HUES64 (cell line): ENCODE measurements at regions not wholly inside any gene's neighbourhood (a gene's known extent, or its start where the extent isn't known, plus 50 kb on each side); places are given as distances from the start of the nearest gene placed in this dataset.
"Not testable (repeated sequence)": the region's sequence is repeated elsewhere in the genome, so short reads cannot be mapped to it uniquely, and the experiment has no call there.

ENCODE experiments used
- H3K27ac ChIP-seq: 2 replicates; pipeline ENCODE4 v1.7.0; 2013; ENCODE audit warnings: low read depth, low read length, inconsistent platforms
- H3K27me3 ChIP-seq: 2 replicates; pipeline ENCODE4 v1.6.1; 2013; ENCODE audit warnings: mild to moderate bottlenecking, low read length; ENCODE audit not compliant: insufficient read depth
- H3K36me3 ChIP-seq: 2 replicates; pipeline ENCODE4 v1.6.1; 2013; ENCODE audit warnings: mild to moderate bottlenecking, low read length; ENCODE audit not compliant: insufficient read depth
- H3K4me1 ChIP-seq: 2 replicates; pipeline ENCODE4 v1.6.1; 2013; ENCODE audit warnings: mild to moderate bottlenecking, low read length, moderate library complexity; ENCODE audit not compliant: insufficient read depth
- H3K4me3 ChIP-seq: 2 replicates; pipeline ENCODE4 v1.5.1; 2013; ENCODE audit warnings: mild to moderate bottlenecking, low read length, moderate library complexity
- H3K9ac ChIP-seq: 2 replicates; pipeline ENCODE4 v1.6.1; 2013; ENCODE audit warnings: mild to moderate bottlenecking, low read depth, low read length
- H3K9me3 ChIP-seq: 2 replicates; pipeline ENCODE4 v1.6.1; 2013; ENCODE audit warnings: low read depth, low read length; ENCODE audit not compliant: insufficient read depth
- WGBS: fragments of 150-250, 120-280 bp; methylation state at CpG from one replicate; pipeline ENCODE4 v1.1.7; 2013; ENCODE audit warnings: missing lambda C conversion rate; 5-methylcytosine and 5-hydroxymethylcytosine counted together

- no peak overlapping the region for H3K9ac ChIP-seq
- H3K27me3 ChIP-seq, result no peaks in the 10 kb centered on the region
- no peak overlapping the region for H3K27ac ChIP-seq
- no peaks in the 10 kb centered on the region; the same call in 1 of the 2 replicates for H3K4me1 ChIP-seq
- WGBS, result 100% methylated on average over 1 of the region's 1 CpG
- H3K4me3 ChIP-seq, result no peak overlapping the region
- H3K36me3 ChIP-seq, result no peaks in the 10 kb centered on the region
- H3K9me3 ChIP-seq, result peaks cover 21% of the 10 kb centered on the region
Measured at GRCh38 chr12:97647142-97647541, 184.5 kb downstream of the RMST start.

GRCh38 chr12:97650242-97650641 lies 187.6 kb downstream of the RMST start:
- WGBS, result 95% methylated on average over 2 of the region's 2 CpGs
- H3K9ac ChIP-seq, result no peak overlapping the region
- H3K36me3 ChIP-seq, result no peaks in the 10 kb centered on the region
- no peak overlapping the region for H3K4me3 ChIP-seq
- H3K27me3 ChIP-seq, result no peaks in the 10 kb centered on the region
- H3K27ac ChIP-seq, result no peak overlapping the region
- peaks cover 21% of the 10 kb centered on the region for H3K9me3 ChIP-seq
- H3K4me1 ChIP-seq, result no peaks in the 10 kb centered on the region

GRCh38 chr12:97656548-97656947 lies 193.9 kb downstream of the RMST start:
- H3K9ac ChIP-seq, H3K4me1 ChIP-seq, H3K36me3 ChIP-seq, H3K27me3 ChIP-seq, H3K4me3 ChIP-seq, H3K27ac ChIP-seq: not testable (repeated sequence)
- WGBS, result 79% methylated on average over 18 of the region's 19 CpGs
- peaks cover 12% of the 10 kb centered on the region for H3K9me3 ChIP-seq

- Histone ChIP-seq H3K4me3 (no peak overlapping the region), H3K36me3 (no peaks in the 10 kb centered on the region), H3K27ac (no peak overlapping the region), H3K4me1 (no peaks in the 10 kb centered on the region), H3K27me3 (no peaks in the 10 kb centered on the region), H3K9ac (no peak overlapping the region), H3K9me3 (peaks cover 18% of the 10 kb centered on the region)
- 73% methylated on average over 3 of the region's 3 CpGs for WGBS
Measured at GRCh38 chr12:97659117-97659880, 196.7 kb downstream of the RMST start.

GRCh38 chr12:97666263-97666662 lies 203.7 kb downstream of the RMST start:
- no peaks in the 10 kb centered on the region for H3K36me3 ChIP-seq
- 74% methylated on average over 4 of the region's 4 CpGs for WGBS

GRCh38 chr12:97672870-97673269 lies 210.3 kb downstream of the RMST start:
- H3K27ac ChIP-seq, result no peak overlapping the region
- H3K4me1 ChIP-seq, result no peaks in the 10 kb centered on the region
- no peak overlapping the region for H3K4me3 ChIP-seq
- H3K36me3 ChIP-seq, result no peaks in the 10 kb centered on the region
- no peak overlapping the region for H3K9ac ChIP-seq
- peaks cover 19% of the 10 kb centered on the region for H3K9me3 ChIP-seq
- H3K27me3 ChIP-seq, result no peaks in the 10 kb centered on the region
- 70% methylated on average over 5 of the region's 5 CpGs for WGBS

More at GRCh38 chr12:97666263-97666662, 203.7 kb downstream of the RMST start:
- H3K4me3 ChIP-seq, result no peak overlapping the region
- H3K27me3 ChIP-seq, result no peaks in the 10 kb centered on the region
- no peaks in the 10 kb centered on the region for H3K4me1 ChIP-seq
- peaks cover 14% of the 10 kb centered on the region; the same call in 1 of the 2 replicates for H3K9me3 ChIP-seq
- no peak overlapping the region for H3K9ac ChIP-seq
- H3K27ac ChIP-seq, result no peak overlapping the region

GRCh38 chr12:97680751-97681150 lies 218.1 kb downstream of the RMST start:
- Histone ChIP-seq H3K4me1 (no peaks in the 10 kb centered on the region), H3K27me3 (no peaks in the 10 kb centered on the region), H3K9ac (no peak overlapping the region), H3K36me3 (no peaks in the 10 kb centered on the region), H3K27ac (no peak overlapping the region), H3K4me3 (no peak overlapping the region), H3K9me3 (no peaks in the 10 kb centered on the region)
- WGBS, result 79% methylated on average over 2 of the region's 2 CpGs

- H3K36me3 ChIP-seq, result no peaks in the 10 kb centered on the region
- H3K27me3 ChIP-seq, result no peaks in the 10 kb centered on the region
- no peaks in the 10 kb centered on the region for H3K9me3 ChIP-seq
- no peak overlapping the region for H3K9ac ChIP-seq
- WGBS, result 84% methylated on average over 8 of the region's 8 CpGs
- H3K4me1 ChIP-seq, result no peaks in the 10 kb centered on the region
- no peak overlapping the region for H3K27ac ChIP-seq
- no peak overlapping the region for H3K4me3 ChIP-seq
Measured at GRCh38 chr12:97681612-97682504, 219.3 kb downstream of the RMST start.

GRCh38 chr12:97685360-97685759 lies 222.8 kb downstream of the RMST start:
- Histone ChIP-seq H3K27me3 (no peaks in the 10 kb centered on the region), H3K27ac (no peak overlapping the region), H3K4me3 (no peak overlapping the region), H3K9ac (no peak overlapping the region), H3K4me1 (no peaks in the 10 kb centered on the region), H3K9me3 (no peaks in the 10 kb centered on the region), H3K36me3 (no peaks in the 10 kb centered on the region)

- WGBS, result 88% methylated on average over 4 of the region's 4 CpGs
- no peaks in the 10 kb centered on the region for H3K36me3 ChIP-seq
- no peak overlapping the region for H3K27ac ChIP-seq
- no peaks in the 10 kb centered on the region for H3K27me3 ChIP-seq
- no peak overlapping the region for H3K4me3 ChIP-seq
- no peak overlapping the region for H3K9ac ChIP-seq
- H3K9me3 ChIP-seq, result peaks cover 9% of the 10 kb centered on the region
- peaks cover 10% of the 10 kb centered on the region for H3K4me1 ChIP-seq
Measured at GRCh38 chr12:97701901-97702300, 239.3 kb downstream of the RMST start.

- no peak overlapping the region for H3K9ac ChIP-seq
- H3K9me3 ChIP-seq, result no peaks in the 10 kb centered on the region
- no peaks in the 10 kb centered on the region for H3K27me3 ChIP-seq
- no peak overlapping the region for H3K27ac ChIP-seq
- 93% methylated on average over 1 of the region's 1 CpG for WGBS
- H3K4me1 ChIP-seq, result peaks cover 22% of the 10 kb centered on the region
- no peak overlapping the region for H3K4me3 ChIP-seq
- no peaks in the 10 kb centered on the region for H3K36me3 ChIP-seq
Measured at GRCh38 chr12:97711392-97711791, 248.8 kb downstream of the RMST start.
